HCT116 (cell line): ENCODE measurements at regions not wholly inside any gene's neighbourhood (a gene's known extent, or its start where the extent isn't known, plus 50 kb on each side); places are given as distances from the start of the nearest gene placed in this dataset.

ENCODE experiments used
- ATAC-seq: fragments of 200-7000 bp; cut with Tn5 transposase; 2 replicates; pipeline ENCODE4 v1.9.1; 2020; ENCODE audit warnings: mild to moderate bottlenecking, moderate library complexity
- BruUV-seq: library from RNA; stranded (reverse); fragments of 400-500 nt; replicated peaks from 2 replicates; lab custom pipeline; 2021; lab: Mats Ljungman, UMichigan
- CTCF ChIA-PET: fragments of 300-600 bp; sonication (Branson Sonifier 250); formaldehyde crosslinking; loops from one replicate; lab custom pipeline; 2021; ENCODE audit warnings: antibody characterized with exemption; lab: Charles Lee
- POLR2A ChIA-PET: fragments of 300-600, 350-600 bp; sonication (Branson Sonifier 250); formaldehyde crosslinking; loops from one replicate; lab custom pipeline; 2021; ENCODE audit warnings: antibody characterized with exemption; lab: Charles Lee
- RAD21 ChIA-PET, 2 experiments: fragments of 300-600 bp; sonication (Branson Sonifier 250); formaldehyde crosslinking; loops; one replicate each; lab custom pipeline; 2023; ENCODE audit warnings: low total read pairs in 2 of 2; ENCODE audit not compliant: uncharacterized antibody in 2 of 2, unreplicated experiment in 2 of 2, low non-redundant PET in 1 of 2; lab: Charles Lee
- DNase-seq: peaks from one replicate; pipeline ENCODE4 v3.0.0-alpha.2; 2010; ENCODE audit warnings: low read depth, low spot score
- H2AFZ ChIP-seq: fragments of 200-600 bp; shearing (Covaris generic), sonication (generic); 2 replicates; pipeline ENCODE4 v1.6.1; 2017; ENCODE audit warnings: low read depth, mixed run types, mixed read lengths, antibody characterized with exemption, low read length; ENCODE audit not compliant: poor library complexity, severe bottlenecking
- H3K27ac ChIP-seq: 2 replicates; pipeline ENCODE4 v1.5.1; 2012; ENCODE audit warnings: low read depth, low read length
- H3K27me3 ChIP-seq: fragments of 200-600 bp; sonication (generic); 2 replicates; pipeline ENCODE4 v1.6.1; 2016; ENCODE audit warnings: mixed run types, low read length, mixed read lengths; ENCODE audit not compliant: insufficient read depth
- H3K36me3 ChIP-seq, 2 experiments: fragments of 200-500 bp in 1 of 2; fragments of 200-600 bp in 1 of 2; sonication (Bioruptor generic) in 1 of 2; sonication (generic) in 1 of 2; 2 replicates each; pipeline versions ENCODE4 v1.5.1 to v1.6.1; 2014 to 2016; ENCODE audit warnings: low read length in 2 of 2, inconsistent platforms in 1 of 2, mixed read lengths in 1 of 2, mixed run types in 1 of 2; ENCODE audit not compliant: insufficient read depth in 2 of 2, control insufficient read depth in 1 of 2
- H3K4me1 ChIP-seq, 2 experiments: fragments of 200-600 bp in 1 of 2; sonication (generic) in 1 of 2; 2 replicates each; pipeline versions ENCODE4 v1.5.1 to v1.6.1; 2012 to 2017; ENCODE audit warnings: low read length in 2 of 2, inconsistent platforms in 1 of 2, mild to moderate bottlenecking in 1 of 2, mixed read lengths in 1 of 2, mixed run types in 1 of 2, moderate library complexity in 1 of 2; ENCODE audit not compliant: insufficient read depth in 2 of 2, control insufficient read depth in 1 of 2
- H3K4me2 ChIP-seq: fragments of 200-600 bp; sonication (generic); 2 replicates; pipeline ENCODE4 v1.6.1; 2017; ENCODE audit warnings: mixed run types, low read length, mixed read lengths
- H3K4me3 ChIP-seq, 2 experiments: fragments of 200-600 bp in 1 of 2; sonication (generic) in 1 of 2; replicated peaks in 1 of 2; 2 replicates each; pipeline ENCODE4 v1.5.1; 2011 to 2016; ENCODE audit warnings: low read length in 2 of 2, control low read depth in 1 of 2, low read depth in 1 of 2, mild to moderate bottlenecking in 1 of 2, mixed read lengths in 1 of 2, mixed run types in 1 of 2
- H3K79me2 ChIP-seq: fragments of 200-600 bp; sonication (generic); 2 replicates; pipeline ENCODE4 v1.6.1; 2017; ENCODE audit warnings: mild to moderate bottlenecking, mixed run types, low read length, moderate library complexity, mixed read lengths; ENCODE audit not compliant: insufficient read depth
- H3K9ac ChIP-seq: fragments of 200-600 bp; sonication (generic); 2 replicates; pipeline ENCODE4 v1.6.1; 2016; ENCODE audit warnings: low read length, mixed read lengths
- H3K9me2 ChIP-seq: fragments of 200-600 bp; sonication (generic), shearing (Covaris generic); 2 replicates; pipeline ENCODE4 v1.6.1; 2017; ENCODE audit warnings: mixed run types, mild to moderate bottlenecking, moderate library complexity; ENCODE audit not compliant: insufficient read depth
- H3K9me3 ChIP-seq, 2 experiments: fragments of 200-500 bp in 1 of 2; fragments of 200-600 bp in 1 of 2; sonication (Bioruptor generic) in 1 of 2; sonication (generic) in 1 of 2; 2 replicates each; pipeline ENCODE4 v1.6.1; 2014 to 2017; ENCODE audit warnings: low read length in 2 of 2, mixed read lengths in 2 of 2, inconsistent platforms in 1 of 2, low read depth in 1 of 2, mild to moderate bottlenecking in 1 of 2, mixed run types in 1 of 2, moderate library complexity in 1 of 2; ENCODE audit not compliant: control insufficient read depth in 1 of 2, insufficient read depth in 1 of 2
- H4K20me1 ChIP-seq: fragments of 200-600 bp; sonication (generic), shearing (Covaris generic); 2 replicates; pipeline ENCODE4 v1.6.1; 2017; ENCODE audit warnings: mixed run types, mild to moderate bottlenecking, moderate library complexity; ENCODE audit not compliant: insufficient read depth
- FOSL1 ChIP-seq: IDR thresholded peaks from 2 replicates; pipeline ENCODE4 v1.6.1; 2012; ENCODE audit warnings: low read depth
- intact Hi-C: fragments of 100-400 bp; cut with micrococcal nuclease; formaldehyde crosslinking; loops from 2 replicates; pipeline ENCODE4 v1.10.0; 2022
- TF ChIP-seq, protein P1 (sequence below): IDR thresholded peaks from 2 replicates; pipeline ENCODE4 v1.6.1; 2012; ENCODE audit warnings: low read depth

DNA sequence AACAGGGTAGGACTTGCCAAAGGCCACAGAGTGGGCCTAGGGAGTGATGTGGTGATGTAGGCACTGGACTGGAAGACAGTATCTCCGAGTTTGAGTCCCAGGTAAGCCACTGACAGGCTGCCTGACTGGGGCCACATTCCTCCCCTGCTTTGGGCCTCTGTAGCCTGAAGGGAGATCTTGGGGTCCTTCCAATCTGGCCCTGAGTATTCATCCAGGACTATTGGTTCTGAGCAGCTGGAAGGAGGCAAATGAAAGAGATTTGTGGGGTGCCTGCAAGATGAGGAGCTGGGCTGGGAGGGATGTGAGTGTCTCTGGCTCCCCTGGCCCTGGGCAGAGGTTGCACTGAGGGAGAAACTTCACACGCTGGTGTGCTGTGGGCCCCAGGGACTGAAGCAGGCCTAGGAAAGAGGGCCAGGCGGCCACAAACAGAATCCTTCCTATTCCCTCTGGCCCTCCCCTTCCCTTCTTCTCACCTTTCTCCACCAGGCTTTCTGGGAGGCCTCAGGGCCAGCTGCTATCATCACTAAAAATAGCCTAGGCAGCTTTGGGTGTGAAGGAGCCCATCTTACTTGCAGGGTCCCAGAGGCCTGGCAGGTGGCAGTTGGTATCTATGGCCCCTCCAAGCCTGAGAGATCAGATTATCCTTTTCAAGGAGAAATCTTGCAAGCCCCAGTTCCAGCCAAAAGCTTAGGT, 70.1 kb downstream of the PJA1 start:
- ChIA-PET POLR2A (interaction anchor here (1.7 kb wide), 1 partner anchor 267 kb away, joined by 4 read pairs; no protein-coding TSS in a partner anchor), CTCF (interaction anchor here (1.4 to 1.6 kb wide), 2 partner anchors 127 to 267 kb away, joined by 6 read pairs; partner anchors contain the start of gene EFNB1), RAD21 (no interaction called here)
- BruUV-seq = no TSS peak
- Histone ChIP-seq H3K4me1 (peaks cover 0 to 4% of the 10 kb centered on the region in 2 experiments; a peak in 1 of 4 replicates), H3K9me3 (no peaks in the 10 kb centered on the region), H3K36me3 (no peaks in the 10 kb centered on the region), H3K9ac (no peak overlapping the region), H4K20me1 (no peaks in the 10 kb centered on the region), H3K9me2 (no peaks in the 10 kb centered on the region), H3K27me3 (no peaks in the 10 kb centered on the region), H3K4me3 (no peak overlapping the region), H3K27ac (no peak overlapping the region), H2AFZ (no peak overlapping the region), H3K79me2 (no peaks in the 10 kb centered on the region), H3K4me2 (no peak overlapping the region)
- ATAC-seq = no peak
- intact Hi-C loops = no loop called here
- TF ChIP-seq, protein P1, sequence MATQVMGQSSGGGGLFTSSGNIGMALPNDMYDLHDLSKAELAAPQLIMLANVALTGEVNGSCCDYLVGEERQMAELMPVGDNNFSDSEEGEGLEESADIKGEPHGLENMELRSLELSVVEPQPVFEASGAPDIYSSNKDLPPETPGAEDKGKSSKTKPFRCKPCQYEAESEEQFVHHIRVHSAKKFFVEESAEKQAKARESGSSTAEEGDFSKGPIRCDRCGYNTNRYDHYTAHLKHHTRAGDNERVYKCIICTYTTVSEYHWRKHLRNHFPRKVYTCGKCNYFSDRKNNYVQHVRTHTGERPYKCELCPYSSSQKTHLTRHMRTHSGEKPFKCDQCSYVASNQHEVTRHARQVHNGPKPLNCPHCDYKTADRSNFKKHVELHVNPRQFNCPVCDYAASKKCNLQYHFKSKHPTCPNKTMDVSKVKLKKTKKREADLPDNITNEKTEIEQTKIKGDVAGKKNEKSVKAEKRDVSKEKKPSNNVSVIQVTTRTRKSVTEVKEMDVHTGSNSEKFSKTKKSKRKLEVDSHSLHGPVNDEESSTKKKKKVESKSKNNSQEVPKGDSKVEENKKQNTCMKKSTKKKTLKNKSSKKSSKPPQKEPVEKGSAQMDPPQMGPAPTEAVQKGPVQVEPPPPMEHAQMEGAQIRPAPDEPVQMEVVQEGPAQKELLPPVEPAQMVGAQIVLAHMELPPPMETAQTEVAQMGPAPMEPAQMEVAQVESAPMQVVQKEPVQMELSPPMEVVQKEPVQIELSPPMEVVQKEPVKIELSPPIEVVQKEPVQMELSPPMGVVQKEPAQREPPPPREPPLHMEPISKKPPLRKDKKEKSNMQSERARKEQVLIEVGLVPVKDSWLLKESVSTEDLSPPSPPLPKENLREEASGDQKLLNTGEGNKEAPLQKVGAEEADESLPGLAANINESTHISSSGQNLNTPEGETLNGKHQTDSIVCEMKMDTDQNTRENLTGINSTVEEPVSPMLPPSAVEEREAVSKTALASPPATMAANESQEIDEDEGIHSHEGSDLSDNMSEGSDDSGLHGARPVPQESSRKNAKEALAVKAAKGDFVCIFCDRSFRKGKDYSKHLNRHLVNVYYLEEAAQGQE = no peak
- TF ChIP-seq FOSL1 = no peak
- DNase-seq = no peak
